CD4-positive, alpha-beta memory T cell (primary cell): ENCODE measurements at regions not wholly inside any gene's neighbourhood (a gene's known extent, or its start where the extent isn't known, plus 50 kb on each side); places are given as distances from the start of the nearest gene placed in this dataset.

ENCODE experiments used
- CTCF ChIA-PET: fragments of 350-600 bp; sonication (Branson Sonifier 250); formaldehyde crosslinking; loops from one replicate; lab custom pipeline; 2021; ENCODE audit warnings: inconsistent platforms; ENCODE audit not compliant: partially characterized antibody; lab: Charles Lee
- POLR2A ChIA-PET: fragments of 350-600 bp; sonication (Branson Sonifier 250); formaldehyde crosslinking; loops from one replicate; lab custom pipeline; 2021; ENCODE audit not compliant: partially characterized antibody; lab: Charles Lee
- DNase-seq, 5 donors: peaks; one replicate each; pipeline versions ENCODE4 v3.0.0 to v3.0.0-alpha.2; 2020 to 2022; ENCODE audit warnings: mixed read lengths in 1 of 5
- H3K27ac ChIP-seq: one replicate; pipeline ENCODE4 v1.7.0; 2013; ENCODE audit warnings: low read depth, low read length
- H3K27me3 ChIP-seq: 2 replicates; pipeline ENCODE4 v1.7.0; 2013; ENCODE audit warnings: mild to moderate bottlenecking, low read length, moderate library complexity; ENCODE audit not compliant: insufficient read depth
- H3K36me3 ChIP-seq: 2 replicates; pipeline ENCODE4 v1.7.0; 2013; ENCODE audit warnings: mild to moderate bottlenecking, low read length, moderate library complexity; ENCODE audit not compliant: insufficient read depth
- H3K4me1 ChIP-seq: 2 replicates; pipeline ENCODE4 v1.7.0; 2013; ENCODE audit warnings: mild to moderate bottlenecking, low read length, moderate library complexity; ENCODE audit not compliant: insufficient read depth
- H3K4me3 ChIP-seq, 2 donors: one replicate each; pipeline ENCODE4 v1.7.0; 2013; ENCODE audit warnings: low read length in 2 of 2, mild to moderate bottlenecking in 1 of 2
- H3K9me3 ChIP-seq, 2 donors: one replicate each; pipeline ENCODE4 v1.7.0; 2013; ENCODE audit warnings: low read length in 2 of 2, control low read depth in 1 of 2; ENCODE audit not compliant: control insufficient read depth in 1 of 2
- H3K27ac Mint-ChIP-seq, 7 donors: one replicate each; pipeline ENCODE4 v1.8.0; 2020 to 2021; ENCODE audit warnings: mixed read lengths in 7 of 7, mild to moderate bottlenecking in 6 of 7, inconsistent platforms in 3 of 7, moderate library complexity in 3 of 7
- H3K27me3 Mint-ChIP-seq, 2 donors: one replicate each; pipeline ENCODE4 v1.8.0; 2020 to 2021; ENCODE audit warnings: mixed read lengths in 2 of 2
- H3K36me3 Mint-ChIP-seq, 2 donors: one replicate each; pipeline ENCODE4 v1.8.0; 2020 to 2021; ENCODE audit warnings: mixed read lengths in 2 of 2, inconsistent platforms in 1 of 2, mild to moderate bottlenecking in 1 of 2
- H3K4me1 Mint-ChIP-seq, 4 donors: one replicate each; pipeline ENCODE4 v1.8.0; 2020 to 2021; ENCODE audit warnings: mixed read lengths in 4 of 4, mild to moderate bottlenecking in 1 of 4
- H3K4me3 Mint-ChIP-seq, 8 donors: one replicate each; pipeline ENCODE4 v1.8.0; 2020 to 2021; ENCODE audit warnings: mixed read lengths in 8 of 8, mild to moderate bottlenecking in 7 of 8, moderate library complexity in 6 of 8, inconsistent platforms in 3 of 8
- H3K9me3 Mint-ChIP-seq, 8 donors: one replicate each; pipeline ENCODE4 v1.8.0; 2020 to 2021; ENCODE audit warnings: mixed read lengths in 8 of 8, mild to moderate bottlenecking in 5 of 8, inconsistent platforms in 3 of 8, moderate library complexity in 1 of 8
- intact Hi-C: fragments of 100-400 bp; cut with micrococcal nuclease; formaldehyde crosslinking; loops from one replicate; pipeline ENCODE4 v1.15.1; 2023

GRCh38 chr12:28905220-28905955 lies 243.7 kb upstream of the FAR2 start:
- no peaks in the 10 kb centered on the region for H3K4me1 Mint-ChIP-seq
- CTCF ChIA-PET = no interaction called here
- Histone ChIP-seq H3K4me1 (no peaks in the 10 kb centered on the region), H3K4me3 (no peak overlapping the region), H3K27me3 (no peaks in the 10 kb centered on the region), H3K36me3 (no peaks in the 10 kb centered on the region), H3K27ac (no peak overlapping the region), H3K9me3 (peaks cover 0 to 3% of the 10 kb centered on the region in 2 donors)
- peaks cover under 1 to 35% (median 16%) of the 10 kb centered on the region in 8 donors for H3K9me3 Mint-ChIP-seq
- H3K4me3 Mint-ChIP-seq = no peak overlapping the region
- intact Hi-C loops = no loop called here
- H3K27ac Mint-ChIP-seq = no peak overlapping the region
- no peaks in the 10 kb centered on the region for H3K27me3 Mint-ChIP-seq
- no peak for DNase-seq
- H3K36me3 Mint-ChIP-seq = no peaks in the 10 kb centered on the region
- POLR2A ChIA-PET = no interaction called here

- H3K9me3 ChIP-seq = peaks cover 0 to 6% of the 10 kb centered on the region in 2 donors
- intact Hi-C loops = no loop called here
- H3K27ac Mint-ChIP-seq = no peak overlapping the region
- no peak overlapping the region for H3K4me3 ChIP-seq
- H3K36me3 Mint-ChIP-seq = no peaks in the 10 kb centered on the region
- CTCF ChIA-PET = no interaction called here
- DNase-seq = no peak
- POLR2A ChIA-PET = no interaction called here
- H3K27ac ChIP-seq = no peak overlapping the region
- no peaks in the 10 kb centered on the region for H3K4me1 Mint-ChIP-seq
- no peaks in the 10 kb centered on the region for H3K4me1 ChIP-seq
- H3K27me3 Mint-ChIP-seq = no peaks in the 10 kb centered on the region
- no peak overlapping the region for H3K4me3 Mint-ChIP-seq
- H3K27me3 ChIP-seq = no peaks in the 10 kb centered on the region
- peaks cover 0 to 33% (median 22%) of the 10 kb centered on the region in 8 donors for H3K9me3 Mint-ChIP-seq
- no peaks in the 10 kb centered on the region for H3K36me3 ChIP-seq
Observed at GRCh38 chr12:28908646-28909045, 240.4 kb upstream of the FAR2 start.

GRCh38 chr12:28909291-28909690 lies 239.8 kb upstream of the FAR2 start:
- intact Hi-C loops = no loop called here
- no peak for DNase-seq
- Histone ChIP-seq H3K27ac (no peak overlapping the region), H3K36me3 (no peaks in the 10 kb centered on the region), H3K4me1 (no peaks in the 10 kb centered on the region), H3K4me3 (no peak overlapping the region), H3K27me3 (no peaks in the 10 kb centered on the region), H3K9me3 (peaks cover 0 to 11% of the 10 kb centered on the region in 2 donors)
- ChIA-PET CTCF (no interaction called here), POLR2A (no interaction called here)
- Mint-ChIP-seq H3K36me3 (no peaks in the 10 kb centered on the region), H3K4me3 (no peak overlapping the region), H3K9me3 (peaks cover 4 to 37% (median 29%) of the 10 kb centered on the region in 8 donors), H3K27ac (no peak overlapping the region), H3K4me1 (no peaks in the 10 kb centered on the region), H3K27me3 (no peaks in the 10 kb centered on the region)

DNA sequence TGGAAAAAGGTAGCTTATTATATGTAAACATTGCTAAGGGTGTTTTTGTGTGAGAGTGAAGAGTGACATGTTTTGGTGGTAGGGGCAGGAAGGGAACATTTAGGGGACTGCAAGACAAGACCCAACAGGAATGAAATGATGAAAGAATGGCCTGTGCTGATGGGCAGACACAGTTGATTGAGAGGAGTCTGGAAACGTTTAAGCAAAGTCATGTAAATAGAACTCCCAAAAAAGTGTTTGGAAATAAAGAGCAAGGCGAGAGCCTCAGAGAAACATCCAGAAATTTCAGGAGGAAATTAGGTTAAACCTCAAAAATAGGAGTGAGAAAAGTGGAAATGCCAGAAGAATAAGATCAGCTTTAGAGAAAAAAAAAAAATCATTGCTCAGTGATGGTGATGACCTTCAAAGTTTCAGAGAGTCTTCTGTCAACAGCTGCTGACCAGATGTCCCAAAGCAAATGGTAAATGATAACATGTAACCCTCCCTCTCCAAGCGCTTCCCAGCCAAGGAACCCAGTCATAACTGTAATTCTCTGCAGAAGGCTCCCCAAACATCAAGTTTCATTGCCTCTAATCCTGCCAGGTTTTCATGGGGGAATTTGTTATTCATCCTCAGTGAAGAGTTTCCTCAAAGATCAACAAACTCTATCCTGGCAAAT lies 223.2 kb upstream of the FAR2 start:
- H3K36me3 Mint-ChIP-seq = no peaks in the 10 kb centered on the region

GRCh38 chr12:28930704-28931103 lies 218.4 kb upstream of the FAR2 start:
- Mint-ChIP-seq H3K4me1 (no peaks in the 10 kb centered on the region), H3K4me3 (no peak overlapping the region), H3K27me3 (no peaks in the 10 kb centered on the region), H3K27ac (no peak overlapping the region), H3K9me3 (peaks cover 0 to 5% (median 2%) of the 10 kb centered on the region in 8 donors), H3K36me3 (no peaks in the 10 kb centered on the region)
- no peak overlapping the region for H3K4me3 ChIP-seq
- H3K27me3 ChIP-seq = no peaks in the 10 kb centered on the region
- DNase-seq = no peak
- H3K36me3 ChIP-seq = no peaks in the 10 kb centered on the region
- POLR2A ChIA-PET = no interaction called here
- CTCF ChIA-PET = no interaction called here
- intact Hi-C loops = no loop called here
- no peak overlapping the region for H3K27ac ChIP-seq
- H3K9me3 ChIP-seq = no peaks in the 10 kb centered on the region
- no peaks in the 10 kb centered on the region for H3K4me1 ChIP-seq

More for the DNA sequence above, 223.2 kb upstream of the FAR2 start:
- H3K4me3 ChIP-seq = no peak overlapping the region
- no peak overlapping the region for H3K27ac ChIP-seq
- Mint-ChIP-seq H3K4me3 (no peak overlapping the region), H3K4me1 (no peaks in the 10 kb centered on the region), H3K9me3 (peaks cover 2 to 18% (median 8%) of the 10 kb centered on the region in 8 donors), H3K27ac (no peak overlapping the region), H3K27me3 (no peaks in the 10 kb centered on the region)
- H3K9me3 ChIP-seq = no peaks in the 10 kb centered on the region
- no peaks in the 10 kb centered on the region for H3K36me3 ChIP-seq
- H3K4me1 ChIP-seq = no peaks in the 10 kb centered on the region
- ChIA-PET CTCF (no interaction called here), POLR2A (no interaction called here)
- DNase-seq = no peak
- intact Hi-C loops = no loop called here
- H3K27me3 ChIP-seq = no peaks in the 10 kb centered on the region

DNA sequence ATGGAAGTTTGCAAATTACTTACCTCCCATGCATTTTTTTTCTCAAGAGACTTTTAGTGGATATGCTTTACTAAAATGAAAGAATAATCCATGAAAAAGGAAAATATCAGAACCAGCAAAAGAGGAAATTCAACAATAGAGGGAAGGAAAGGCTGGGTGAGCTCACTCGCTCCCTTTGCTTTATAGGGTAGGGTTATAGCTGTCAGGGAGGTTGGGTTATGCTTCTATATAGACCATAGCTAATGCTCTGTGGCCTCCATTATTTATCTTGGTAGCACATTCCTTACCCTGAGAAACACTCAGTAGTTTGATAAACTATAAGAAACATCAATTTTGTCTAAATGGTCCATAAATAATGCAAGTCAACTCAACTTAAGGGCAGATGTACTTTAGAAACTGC lies 215.9 kb upstream of the FAR2 start:
- Mint-ChIP-seq H3K27ac (no peak overlapping the region), H3K36me3 (no peaks in the 10 kb centered on the region), H3K4me1 (no peaks in the 10 kb centered on the region), H3K9me3 (peaks cover 0 to 2% (median 0%) of the 10 kb centered on the region in 8 donors), H3K4me3 (no peak overlapping the region), H3K27me3 (no peaks in the 10 kb centered on the region)
- Histone ChIP-seq H3K9me3 (no peaks in the 10 kb centered on the region), H3K4me3 (no peak overlapping the region), H3K4me1 (no peaks in the 10 kb centered on the region), H3K27me3 (no peaks in the 10 kb centered on the region), H3K36me3 (no peaks in the 10 kb centered on the region), H3K27ac (no peak overlapping the region)
- no peak for DNase-seq
- intact Hi-C loops = no loop called here
- ChIA-PET CTCF (no interaction called here), POLR2A (no interaction called here)

GRCh38 chr12:28933864-28934527 lies 215.1 kb upstream of the FAR2 start:
- Histone ChIP-seq H3K4me3 (no peak overlapping the region), H3K36me3 (no peaks in the 10 kb centered on the region), H3K27me3 (no peaks in the 10 kb centered on the region), H3K9me3 (no peaks in the 10 kb centered on the region), H3K27ac (no peak overlapping the region), H3K4me1 (no peaks in the 10 kb centered on the region)
- Mint-ChIP-seq H3K36me3 (no peaks in the 10 kb centered on the region), H3K4me1 (no peaks in the 10 kb centered on the region), H3K27ac (no peak overlapping the region), H3K27me3 (no peaks in the 10 kb centered on the region), H3K4me3 (no peak overlapping the region), H3K9me3 (peaks cover 0 to 2% (median 0%) of the 10 kb centered on the region in 8 donors)
- ChIA-PET CTCF (no interaction called here), POLR2A (no interaction called here)
- DNase-seq = no peak
- intact Hi-C loops = no loop called here
